ENCODE measurements at regions not wholly inside any gene's neighbourhood (a gene's known extent, or its start where the extent isn't known, plus 50 kb on each side); places are given as distances from the start of the nearest gene placed in this dataset.

DNA sequence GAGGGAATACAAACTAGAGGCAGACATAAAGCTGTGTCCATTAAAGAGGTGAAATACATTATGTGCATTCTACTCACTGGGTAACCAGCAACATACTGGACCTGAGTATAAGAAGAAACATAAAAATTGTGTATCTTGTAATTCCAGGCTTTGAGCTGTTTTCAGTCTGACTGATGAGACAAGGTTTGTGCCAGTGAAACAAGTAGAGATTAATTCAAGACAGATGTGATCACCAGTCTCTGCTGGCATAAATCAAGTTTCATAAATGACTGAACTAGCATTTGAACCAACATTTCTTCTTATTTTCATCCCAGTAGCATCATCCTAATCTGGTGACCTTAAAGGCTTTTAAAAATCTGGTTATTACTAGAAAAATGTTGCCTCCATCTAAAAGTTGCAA lies 108.8 kb upstream of the RPL38 start:
- H3K9me1 ChIP-seq (ENCODE audit: control insufficient read depth, insufficient read depth, low read length), result no peaks in the 10 kb centered on the region
- H3K9ac ChIP-seq (ENCODE audit: insufficient read depth in 1 of 2, low read depth in 2 of 2, low read length in 2 of 2), result no peak overlapping the region
- CTCF ChIA-PET (ENCODE audit: low intra/inter-chr PET ratio), result no interaction called here
- POLR2A ChIA-PET, result no interaction called here
- H2AFZ ChIP-seq (ENCODE audit: low read depth, low read length), result no peak overlapping the region
- H4K20me1 ChIP-seq (replicated peaks; ENCODE audit: control insufficient read depth, insufficient read depth, low read length), result no peaks in the 10 kb centered on the region
- no peaks in the 10 kb centered on the region for H3K36me3 ChIP-seq (ENCODE audit: control insufficient read depth, insufficient read depth, low read length)
- in situ Hi-C loops (cut with MboI), result no loop called here
- no peak overlapping the region for H3K4me2 ChIP-seq (ENCODE audit: insufficient read depth, low read length)
- no peak overlapping the region for H3K27ac ChIP-seq (ENCODE audit: extremely low read depth, low read depth, low read length)
- H3K9me3 ChIP-seq (replicated peaks; ENCODE audit: control insufficient read depth, insufficient read depth, low read depth, low read length), result no peaks in the 10 kb centered on the region
- no peaks in the 10 kb centered on the region for H3K79me2 ChIP-seq (ENCODE audit: control insufficient read depth, insufficient read depth, low read length)
- FAIRE-seq (no peak), ATAC-seq (no peak), DNase-seq (ENCODE audit: extremely low read depth in 1 of 4, low spot score in 3 of 4) (no peak)
- BruUV-seq (replicated peaks), result no TSS peak
- H3K4me1 ChIP-seq (replicated peaks in 1 of 2; ENCODE audit: control insufficient read depth in 2 of 2, insufficient read depth in 2 of 2, low read length in 2 of 2), result no peaks in the 10 kb centered on the region
- H3K4me3 ChIP-seq, result no peak overlapping the region
- intact Hi-C loops (cut with micrococcal nuclease), result no loop called here
- peaks cover 0 to 22% of the 10 kb centered on the region in 2 experiments; a peak in 2 of 5 replicates for H3K27me3 ChIP-seq (ENCODE audit: control insufficient read depth in 2 of 2, insufficient read depth in 2 of 2, low read length in 2 of 2)
- TF ChIP-seq PTTG1 (tag; IDR thresholded peaks at IDR 0.05; ENCODE audit: low read depth), result no peak
- no peak for TF ChIP-seq ZNF174 (CRISPR knock-in tag; IDR thresholded peaks at IDR 0.05)
- TF ChIP-seq ESRRB (CRISPR knock-in tag; IDR thresholded peaks at IDR 0.05; ENCODE audit: borderline replicate concordance), result no peak
- TF ChIP-seq HMG20A (CRISPR knock-in tag; conservative IDR thresholded peaks at IDR 0.05), result no peak
- no peak for TF ChIP-seq KAT2B (IDR thresholded peaks at IDR 0.05; ENCODE audit: low read depth, low read length)
- no peak for TF ChIP-seq MEF2D (tag; conservative IDR thresholded peaks at IDR 0.05; ENCODE audit: low read depth)
- no peak for TF ChIP-seq SMARCE1 (IDR thresholded peaks at IDR 0.05)
- TF ChIP-seq ATF1 (CRISPR knock-in tag; IDR thresholded peaks at IDR 0.05), result no peak
- no peak for TF ChIP-seq ATF1 (tag; IDR thresholded peaks at IDR 0.05)
- no peak for TF ChIP-seq SUPT5H (IDR thresholded peaks at IDR 0.05)
- TF ChIP-seq, protein P1, sequence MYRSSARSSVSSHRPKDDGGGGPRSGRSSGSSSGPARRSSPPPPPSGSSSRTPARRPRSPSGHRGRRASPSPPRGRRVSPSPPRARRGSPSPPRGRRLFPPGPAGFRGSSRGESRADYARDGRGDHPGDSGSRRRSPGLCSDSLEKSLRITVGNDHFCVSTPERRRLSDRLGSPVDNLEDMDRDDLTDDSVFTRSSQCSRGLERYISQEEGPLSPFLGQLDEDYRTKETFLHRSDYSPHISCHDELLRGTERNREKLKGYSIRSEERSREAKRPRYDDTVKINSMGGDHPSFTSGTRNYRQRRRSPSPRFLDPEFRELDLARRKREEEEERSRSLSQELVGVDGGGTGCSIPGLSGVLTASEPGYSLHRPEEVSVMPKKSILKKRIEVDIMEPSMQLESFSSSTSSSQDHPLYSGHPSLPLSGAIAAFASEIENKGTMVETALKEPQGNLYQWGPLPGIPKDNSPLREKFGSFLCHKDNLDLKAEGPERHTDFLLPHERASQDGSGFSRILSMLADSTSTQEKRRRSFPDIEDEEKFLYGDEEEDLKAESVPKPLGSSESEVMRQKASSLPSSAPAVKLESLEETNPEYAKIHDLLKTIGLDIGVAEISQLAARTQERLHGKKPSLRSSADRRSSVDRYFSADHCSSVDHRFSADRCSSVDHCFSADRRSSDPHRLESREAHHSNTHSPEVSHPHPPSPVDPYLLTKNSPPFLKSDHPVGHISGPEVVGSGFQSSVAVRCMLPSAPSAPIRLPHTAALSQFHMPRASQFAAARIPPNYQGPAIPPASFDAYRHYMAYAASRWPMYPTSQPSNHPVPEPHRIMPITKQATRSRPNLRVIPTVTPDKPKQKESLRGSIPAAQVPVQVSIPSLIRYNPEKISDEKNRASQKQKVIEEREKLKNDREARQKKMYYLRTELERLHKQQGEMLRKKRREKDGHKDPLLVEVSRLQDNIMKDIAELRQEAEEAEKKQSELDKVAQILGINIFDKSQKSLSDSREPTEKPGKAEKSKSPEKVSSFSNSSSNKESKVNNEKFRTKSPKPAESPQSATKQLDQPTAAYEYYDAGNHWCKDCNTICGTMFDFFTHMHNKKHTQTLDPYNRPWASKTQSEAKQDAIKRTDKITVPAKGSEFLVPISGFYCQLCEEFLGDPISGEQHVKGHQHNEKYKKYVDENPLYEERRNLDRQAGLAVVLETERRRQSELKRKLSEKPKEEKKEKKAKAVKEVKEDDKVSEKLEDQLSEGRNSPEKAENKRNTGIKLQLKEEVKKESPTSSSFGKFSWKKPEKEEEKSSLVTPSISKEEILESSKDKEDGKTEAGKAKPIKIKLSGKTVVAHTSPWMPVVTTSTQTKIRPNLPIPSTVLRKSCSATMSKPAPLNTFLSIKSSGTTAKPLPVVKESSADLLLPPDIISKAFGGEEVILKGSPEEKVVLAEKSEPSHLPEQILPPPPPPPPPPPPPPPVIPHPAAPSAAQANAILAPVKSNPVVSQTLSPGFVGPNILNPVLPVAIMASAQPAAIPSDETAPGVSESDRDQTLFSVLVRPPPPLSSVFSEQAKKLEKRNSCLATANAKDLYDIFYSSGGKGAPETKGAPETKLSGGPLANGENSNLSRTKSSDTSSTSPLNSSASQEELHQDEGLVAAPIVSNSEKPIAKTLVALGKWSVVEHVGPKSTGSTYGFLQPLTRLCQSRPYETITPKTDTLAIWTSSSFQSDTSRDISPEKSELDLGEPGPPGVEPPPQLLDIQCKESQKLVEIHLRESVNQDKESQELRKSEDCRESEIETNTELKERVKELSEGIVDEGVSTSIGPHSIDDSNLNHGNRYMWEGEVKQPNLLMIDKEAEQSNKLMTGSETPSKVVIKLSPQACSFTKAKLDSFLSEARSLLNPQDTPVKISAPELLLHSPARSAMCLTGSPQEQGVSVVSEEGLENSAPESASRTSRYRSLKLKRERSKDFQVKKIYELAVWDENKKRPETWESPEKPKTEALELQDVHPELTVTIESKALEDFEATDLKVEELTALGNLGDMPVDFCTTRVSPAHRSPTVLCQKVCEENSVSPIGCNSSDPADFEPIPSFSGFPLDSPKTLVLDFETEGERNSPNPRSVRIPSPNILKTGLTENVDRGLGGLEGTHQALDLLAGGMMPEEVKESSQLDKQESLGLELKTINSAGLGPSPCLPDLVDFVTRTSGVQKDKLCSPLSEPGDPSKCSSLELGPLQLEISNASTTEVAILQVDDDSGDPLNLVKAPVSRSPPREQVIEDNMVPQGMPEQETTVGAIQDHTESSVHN (IDR thresholded peaks at IDR 0.05; ENCODE audit: borderline replicate concordance in 1 of 2, low read depth in 1 of 2), result no peak
- TF ChIP-seq NR4A1 (CRISPR knock-in tag; IDR thresholded peaks at IDR 0.05), result no peak
- TF ChIP-seq NR4A1 (tag; IDR thresholded peaks at IDR 0.05), result no peak
- TF ChIP-seq NR2C2 (CRISPR knock-in tag; IDR thresholded peaks at IDR 0.05), result no peak
- no peak for TF ChIP-seq NR2C2 (tag; IDR thresholded peaks at IDR 0.05)
- no peak for TF ChIP-seq ZNF217 (CRISPR knock-in tag; IDR thresholded peaks at IDR 0.05)
